GM12878 (cell line): ENCODE measurements at regions not wholly inside any gene's neighbourhood (a gene's known extent, or its start where the extent isn't known, plus 50 kb on each side); places are given as distances from the start of the nearest gene placed in this dataset.
A peak's percentile ranks its signal among the peaks of the same experiment; 100 is the strongest.

Source experiments
- ATAC-seq: fragments of 200-7000 bp; cut with Tn5 transposase; 3 replicates; pipeline ENCODE4 v1.9.1; 2020; ENCODE audit warnings: mild to moderate bottlenecking, moderate library complexity
- BruUV-seq: library from RNA; stranded (reverse); fragments of 400-500 nt; replicated peaks from 2 replicates; lab custom pipeline; 2021; lab: Mats Ljungman, UMichigan
- CTCF ChIA-PET: fragments of 300-600 bp; sonication (Branson Sonifier 250); formaldehyde crosslinking; extraction: SDS; loops from one replicate; lab custom pipeline; 2021; ENCODE audit warnings: inconsistent platforms; lab: Yijun Ruan, JAX
- POLR2A ChIA-PET: fragments of 350-600 bp; formaldehyde crosslinking; extraction: SDS; loops from one replicate; lab custom pipeline; 2021; ENCODE audit warnings: inconsistent platforms; lab: Charles Lee
- RAD21 ChIA-PET: fragments of 300-600 bp; sonication (Branson Sonifier 250); formaldehyde crosslinking; loops from one replicate; lab custom pipeline; 2023; ENCODE audit warnings: antibody characterized with exemption; ENCODE audit not compliant: unreplicated experiment; lab: Charles Lee
- SMC1A ChIA-PET: fragments of 300-600 bp; sonication (Branson Sonifier 250); formaldehyde crosslinking; loops from one replicate; lab custom pipeline; 2023; ENCODE audit not compliant: unreplicated experiment, uncharacterized antibody; lab: Charles Lee
- DNase-seq: peaks from one replicate; pipeline ENCODE4 v3.0.0-alpha.2; 2011; ENCODE audit warnings: low read depth, low spot score
- FAIRE-seq: peaks from 3 replicates; lab custom pipeline; 2011; peaks lifted over from hg19 to GRCh38; lab: Jason Lieb, UNC
- H2AFZ ChIP-seq: 2 replicates; pipeline ENCODE4 v1.6.0; 2011; ENCODE audit warnings: low read depth, low read length, control low read depth; ENCODE audit not compliant: control insufficient read depth
- H3K27ac ChIP-seq: 2 replicates; pipeline ENCODE4 v1.5.1; 2011; ENCODE audit warnings: control low read depth; ENCODE audit not compliant: control insufficient read depth, insufficient read depth
- H3K27me3 ChIP-seq, 2 experiments: replicated peaks in 1 of 2; 2 replicates each; pipeline versions ENCODE4 v1.6.0 to v1.6.1; 2011; ENCODE audit warnings: low read length in 1 of 2; ENCODE audit not compliant: control insufficient read depth in 2 of 2, insufficient read depth in 2 of 2
- H3K36me3 ChIP-seq, 2 experiments: 2 replicates each; pipeline ENCODE4 v1.5.1; 2011; ENCODE audit warnings: low read length in 1 of 2; ENCODE audit not compliant: control insufficient read depth in 2 of 2, insufficient read depth in 2 of 2
- H3K4me1 ChIP-seq: 2 replicates; pipeline ENCODE4 v1.6.1; 2011; ENCODE audit warnings: mild to moderate bottlenecking, low read length, moderate library complexity, mixed read lengths; ENCODE audit not compliant: control insufficient read depth, insufficient read depth
- H3K4me2 ChIP-seq: 2 replicates; pipeline ENCODE4 v1.6.0; 2011; ENCODE audit warnings: control low read depth; ENCODE audit not compliant: control insufficient read depth, insufficient read depth
- H3K4me3 ChIP-seq: fragments of 200-600 bp; sonication (generic); 2 replicates; pipeline ENCODE4 v1.5.1; 2016
- H3K79me2 ChIP-seq: 2 replicates; pipeline ENCODE4 v1.6.0; 2011; ENCODE audit warnings: low read length; ENCODE audit not compliant: control insufficient read depth, insufficient read depth
- H3K9ac ChIP-seq: 2 replicates; pipeline ENCODE4 v1.8.0; 2011; ENCODE audit warnings: low read length, control low read depth, mixed read lengths; ENCODE audit not compliant: control insufficient read depth, insufficient read depth
- H3K9me3 ChIP-seq: replicated peaks from 3 replicates; pipeline ENCODE4 v1.5.1; 2011; ENCODE audit warnings: mild to moderate bottlenecking, low read length; ENCODE audit not compliant: control insufficient read depth, insufficient read depth
- H4K20me1 ChIP-seq: 2 replicates; pipeline ENCODE4 v1.6.0; 2011; ENCODE audit not compliant: control insufficient read depth, insufficient read depth
- CEBPB ChIP-seq, 2 experiments: fragments of 150-350 bp in 1 of 2; IDR thresholded peaks; 2 replicates each; pipeline ENCODE4 v1.6.1; 2012 to 2014; ENCODE audit warnings: low read depth in 2 of 2, low read length in 2 of 2, borderline replicate concordance in 1 of 2, inconsistent platforms in 1 of 2
- EZH2 ChIP-seq: IDR thresholded peaks from 2 replicates; pipeline ENCODE4 v1.6.1; 2012; ENCODE audit warnings: low read depth, mild to moderate bottlenecking, control low read depth, inconsistent platforms, low read length, borderline replicate concordance; ENCODE audit not compliant: control insufficient read depth
- FOS ChIP-seq: IDR thresholded peaks from 3 replicates; pipeline ENCODE4 v1.6.1; 2011; ENCODE audit warnings: borderline replicate concordance; ENCODE audit not compliant: insufficient read length; ENCODE audit errors: extremely low read depth
- GABPA ChIP-seq: IDR thresholded peaks from 2 replicates; pipeline ENCODE4 v1.6.1; 2014; ENCODE audit warnings: antibody characterized with exemption, low read depth, mild to moderate bottlenecking, inconsistent platforms
- HDAC6 ChIP-seq: fragments of 200-600 bp; sonication (generic); IDR thresholded peaks from one replicate; pipeline ENCODE4 v1.8.0; 2017; ENCODE audit warnings: antibody characterized with exemption; ENCODE audit not compliant: unreplicated experiment
- MTA3 ChIP-seq: IDR thresholded peaks from 2 replicates; pipeline ENCODE4 v1.6.1; 2012; ENCODE audit warnings: low read length, inconsistent platforms, borderline replicate concordance
- MYC ChIP-seq: IDR thresholded peaks from 2 replicates; pipeline ENCODE4 v1.6.1; 2011; ENCODE audit warnings: mild to moderate bottlenecking, low read length, moderate library complexity, inconsistent platforms; ENCODE audit not compliant: insufficient read depth, insufficient replicate concordance, insufficient read length, severe bottlenecking
- POLR2AphosphoS2 ChIP-seq: IDR thresholded peaks from 2 replicates; pipeline ENCODE4 v1.6.1; 2011; ENCODE audit warnings: low read depth, mild to moderate bottlenecking, low read length, improper control_type of control experiment, moderate library complexity
- SMAD1 ChIP-seq: fragments of 450-650 bp; IDR thresholded peaks from 2 replicates; pipeline ENCODE4 v1.6.1; 2018; ENCODE audit warnings: mild to moderate bottlenecking, low read depth; ENCODE audit not compliant: partially characterized antibody
- SREBF2 ChIP-seq: IDR thresholded peaks from 2 replicates; pipeline ENCODE4 v1.6.1; 2012; ENCODE audit warnings: mild to moderate bottlenecking, low read length
- TBL1XR1 ChIP-seq: IDR thresholded peaks from 2 replicates; pipeline ENCODE4 v1.6.1; 2012; ENCODE audit warnings: low read depth, low read length, improper control_type of control experiment
- TCF12 ChIP-seq: IDR thresholded peaks from 2 replicates; pipeline ENCODE4 v1.6.1; 2011; ENCODE audit warnings: low read depth, mild to moderate bottlenecking, low read length
- YY1 ChIP-seq: IDR thresholded peaks from 2 replicates; pipeline ENCODE4 v1.6.1; 2011; ENCODE audit warnings: low read depth, mild to moderate bottlenecking, low read length
- ZNF207 ChIP-seq: fragments of 450-650 bp; IDR thresholded peaks from 2 replicates; pipeline ENCODE4 v1.6.1; 2014; ENCODE audit warnings: antibody characterized with exemption, mild to moderate bottlenecking, borderline replicate concordance
- ZNF274 ChIP-seq: IDR thresholded peaks from one replicate; pipeline ENCODE4 v1.8.0; 2011; ENCODE audit not compliant: insufficient read length, insufficient read depth
- ZNF592 ChIP-seq: fragments of 450-650 bp; IDR thresholded peaks from 2 replicates; pipeline ENCODE4 v1.6.1; 2017; ENCODE audit warnings: mild to moderate bottlenecking, moderate library complexity
- WGBS: methylation state at CpG from one replicate; pipeline ENCODE4 v1.1.6; 2016; ENCODE audit warnings: low lambda C conversion rate; ENCODE audit not compliant: insufficient replicate concordance, insufficient coverage; ENCODE audit errors: missing lambda C conversion rate; 5-methylcytosine and 5-hydroxymethylcytosine counted together
- in situ Hi-C: fragments of 300-500 bp; cut with MboI; formaldehyde crosslinking; loops from 9 replicates; pipeline ENCODE4 v1.14.3; 2018; ENCODE audit warnings: mixed read lengths
- intact Hi-C: fragments of 100-400 bp; cut with micrococcal nuclease; formaldehyde crosslinking; loops from one replicate; pipeline ENCODE4 v1.14.2; 2022; ENCODE audit not compliant: unreplicated experiment

- Histone ChIP-seq H3K4me2 (no peak overlapping the region), H3K27ac (no peak overlapping the region), H3K9ac (no peak overlapping the region), H3K4me1 (no peaks in the 10 kb centered on the region), H3K79me2 (no peaks in the 10 kb centered on the region), H2AFZ (peak overlapping the region; percentile 23; the same call in 1 of the 2 replicates), H4K20me1 (no peaks in the 10 kb centered on the region), H3K9me3 (no peaks in the 10 kb centered on the region; the same call in 2 of the 3 replicates), H3K27me3 (no peaks in the 10 kb centered on the region), H3K36me3 (no peaks in the 10 kb centered on the region)
- ATAC-seq (no peak), DNase-seq (no peak), FAIRE-seq (peak; percentile 27)
- BruUV-seq = no TSS peak
- intact Hi-C loops = no loop called here
- in situ Hi-C loops = no loop called here
- ChIA-PET POLR2A (no interaction called here), CTCF (interaction anchor here (1.1 kb wide), 1 partner anchor 107 kb away, joined by 3 read pairs; no protein-coding TSS in a partner anchor), SMC1A (interaction anchor here (0.9 kb wide), 1 partner anchor 10 kb away, joined by 3 read pairs; no protein-coding TSS in a partner anchor), RAD21 (no interaction called here)
- WGBS = 40% methylated on average over 6 of the region's 6 CpGs
- no peak for TF ChIP-seq SREBF2
- TF ChIP-seq ZNF592 = no peak
- TF ChIP-seq TBL1XR1 = no peak
- TF ChIP-seq YY1 = no peak
- TF ChIP-seq MTA3 = no peak
- no peak for TF ChIP-seq HDAC6
- no peak for TF ChIP-seq MYC
- TF ChIP-seq EZH2 = no peak
- no peak for TF ChIP-seq TCF12
- no peak for TF ChIP-seq CEBPB (IDR thresholded peaks at IDR 0.05; ENCODE audit: borderline replicate concordance in 1 of 2, low read depth in 2 of 2, low read length in 2 of 2)
- no peak for TF ChIP-seq ZNF207
- TF ChIP-seq FOS = no peak
- no peak for TF ChIP-seq POLR2AphosphoS2
- no peak for TF ChIP-seq SMAD1
- no peak for TF ChIP-seq ZNF274
- no peak for TF ChIP-seq GABPA
- TF ChIP-seq, all 136 proteins: peak for 0
- H3K4me3 ChIP-seq = no peak overlapping the region
These were observed 96.8 kb upstream of the CDC42EP3 start for GRCh38 chr2:37767959-37768925.
